SK-N-SH treated with all-trans-retinoic acid at 6 μM for 48 hours (cell line): ENCODE measurements at regions not wholly inside any gene's neighbourhood (a gene's known extent, or its start where the extent isn't known, plus 50 kb on each side); places are given as distances from the start of the nearest gene placed in this dataset.

Experiments
- ATAC-seq: fragments of 200-7000 bp; cut with Tn5 transposase; 3 replicates; pipeline ENCODE4 v1.9.1; 2020; ENCODE audit warnings: mild to moderate bottlenecking, moderate library complexity
- BACH2 ChIP-seq: fragments of 250-450 bp; sonication (Bioruptor Pico); IDR thresholded peaks from 2 replicates; pipeline ENCODE4 v1.9.0; 2021; ENCODE audit warnings: mild to moderate bottlenecking, borderline replicate concordance
- CSDC2 ChIP-seq: fragments of 250-450 bp; sonication (Bioruptor Pico); IDR thresholded peaks from 2 replicates; pipeline ENCODE4 v1.5.0; 2020; ENCODE audit warnings: mild to moderate bottlenecking, moderate library complexity
- ESRRG ChIP-seq: fragments of 250-450 bp; sonication (Bioruptor Pico); IDR thresholded peaks from 2 replicates; pipeline ENCODE4 v1.6.1; 2021; ENCODE audit warnings: mild to moderate bottlenecking
- GLIS3 ChIP-seq: fragments of 250-450 bp; sonication (Bioruptor Pico); IDR thresholded peaks from 2 replicates; pipeline ENCODE4 v1.5.0; 2020; ENCODE audit warnings: mild to moderate bottlenecking, moderate library complexity
- ISL1 ChIP-seq: fragments of 250-450 bp; sonication (Bioruptor Pico); IDR thresholded peaks from 2 replicates; pipeline ENCODE4 v2.1.2; 2022; ENCODE audit warnings: mild to moderate bottlenecking, moderate library complexity
- PPARA ChIP-seq: fragments of 250-450 bp; sonication (Bioruptor Pico); IDR thresholded peaks from 2 replicates; pipeline ENCODE4 v1.5.0; 2020; ENCODE audit warnings: mild to moderate bottlenecking, borderline replicate concordance
- RARB ChIP-seq: fragments of 250-450 bp; sonication (Bioruptor Pico); IDR thresholded peaks from 2 replicates; pipeline ENCODE4 v1.8.0; 2021; ENCODE audit warnings: mild to moderate bottlenecking, moderate library complexity
- SNAI2 ChIP-seq: fragments of 250-450 bp; sonication (Bioruptor Pico); IDR thresholded peaks from 2 replicates; pipeline ENCODE4 v1.5.0; 2020; ENCODE audit warnings: mild to moderate bottlenecking, moderate library complexity
- TCF4 ChIP-seq: fragments of 250-450 bp; sonication (Bioruptor Pico); IDR thresholded peaks from 2 replicates; pipeline ENCODE4 v1.8.0; 2021; ENCODE audit warnings: mild to moderate bottlenecking, moderate library complexity, borderline replicate concordance
- TOX ChIP-seq: fragments of 250-450 bp; sonication (Bioruptor Pico); IDR thresholded peaks from 2 replicates; pipeline ENCODE4 v1.8.0; 2021; ENCODE audit warnings: mild to moderate bottlenecking, moderate library complexity, borderline replicate concordance
- ZC3H10 ChIP-seq: fragments of 250-450 bp; sonication (Bioruptor Pico); IDR thresholded peaks from 2 replicates; pipeline ENCODE4 v1.5.1; 2021; ENCODE audit warnings: mild to moderate bottlenecking, moderate library complexity
- ZFP3 ChIP-seq: fragments of 250-450 bp; sonication (Bioruptor Pico); IDR thresholded peaks from 2 replicates; pipeline ENCODE4 v1.5.0; 2020; ENCODE audit warnings: mild to moderate bottlenecking, moderate library complexity
- ZFP30 ChIP-seq: fragments of 450-650 bp; formaldehyde crosslinking; IDR thresholded peaks from 2 replicates; pipeline ENCODE4 v1.5.0; 2022; ENCODE audit warnings: mild to moderate bottlenecking, moderate library complexity
- ZNF565 ChIP-seq: fragments of 450-650 bp; formaldehyde crosslinking; conservative IDR thresholded peaks from 2 replicates; pipeline ENCODE4 v1.5.0; 2020; ENCODE audit warnings: low read depth, mild to moderate bottlenecking, moderate library complexity
- ZNF70 ChIP-seq: fragments of 450-650 bp; formaldehyde crosslinking; IDR thresholded peaks from 2 replicates; pipeline ENCODE4 v1.5.0; 2020; ENCODE audit warnings: mild to moderate bottlenecking, moderate library complexity
- ZNF8 ChIP-seq: fragments of 450-650 bp; formaldehyde crosslinking; IDR thresholded peaks from 2 replicates; pipeline ENCODE4 v1.5.0; 2020; ENCODE audit warnings: mild to moderate bottlenecking, moderate library complexity
- TF ChIP-seq, protein P1 (sequence below): fragments of 250-450 bp; sonication (Bioruptor Pico); IDR thresholded peaks from 2 replicates; pipeline ENCODE4 v1.8.0; 2020; ENCODE audit warnings: mild to moderate bottlenecking, moderate library complexity, borderline replicate concordance
- TF ChIP-seq, protein P2 (sequence below): fragments of 250-450 bp; sonication (Bioruptor Pico); IDR thresholded peaks from 2 replicates; pipeline ENCODE4 v1.5.1; 2021; ENCODE audit warnings: mild to moderate bottlenecking, moderate library complexity
- TF ChIP-seq, protein P3 (sequence below): fragments of 250-450 bp; sonication (Bioruptor Pico); IDR thresholded peaks from 2 replicates; pipeline ENCODE4 v1.5.1; 2020; ENCODE audit warnings: low read depth, mild to moderate bottlenecking, moderate library complexity
- TF ChIP-seq, protein P4 (sequence below): fragments of 250-450 bp; sonication (Bioruptor Pico); IDR thresholded peaks from 2 replicates; pipeline ENCODE4 v1.8.0; 2021; ENCODE audit warnings: low read depth, mild to moderate bottlenecking, moderate library complexity, borderline replicate concordance

DNA sequence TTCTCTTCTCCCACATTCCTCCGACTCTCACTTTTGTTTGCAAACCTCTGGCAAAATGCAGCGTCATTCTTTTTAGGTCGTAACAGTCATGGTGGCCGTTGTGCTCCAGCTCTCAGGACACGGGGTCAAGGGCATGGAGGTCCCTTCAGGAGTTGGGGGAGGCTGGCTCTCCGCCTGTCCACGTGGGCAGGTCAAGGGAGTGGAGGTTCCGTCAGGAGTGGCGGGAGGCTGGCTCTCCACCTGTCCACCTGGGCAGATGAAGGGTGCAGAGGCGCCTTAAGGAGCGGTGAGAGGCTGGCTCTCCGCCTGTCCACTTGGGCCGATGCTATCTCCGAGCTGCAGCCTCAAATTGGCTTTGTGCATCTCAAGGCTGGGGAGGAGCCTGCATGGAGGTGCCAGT, 98.0 kb downstream of the ERMARD start:
- no peak for ATAC-seq
- no peak for TF ChIP-seq ZNF565 (CRISPR knock-in tag)
- TF ChIP-seq GLIS3 (CRISPR knock-in tag) = no peak
- TF ChIP-seq ZFP30 (CRISPR knock-in tag) = no peak
- TF ChIP-seq, protein P1, sequence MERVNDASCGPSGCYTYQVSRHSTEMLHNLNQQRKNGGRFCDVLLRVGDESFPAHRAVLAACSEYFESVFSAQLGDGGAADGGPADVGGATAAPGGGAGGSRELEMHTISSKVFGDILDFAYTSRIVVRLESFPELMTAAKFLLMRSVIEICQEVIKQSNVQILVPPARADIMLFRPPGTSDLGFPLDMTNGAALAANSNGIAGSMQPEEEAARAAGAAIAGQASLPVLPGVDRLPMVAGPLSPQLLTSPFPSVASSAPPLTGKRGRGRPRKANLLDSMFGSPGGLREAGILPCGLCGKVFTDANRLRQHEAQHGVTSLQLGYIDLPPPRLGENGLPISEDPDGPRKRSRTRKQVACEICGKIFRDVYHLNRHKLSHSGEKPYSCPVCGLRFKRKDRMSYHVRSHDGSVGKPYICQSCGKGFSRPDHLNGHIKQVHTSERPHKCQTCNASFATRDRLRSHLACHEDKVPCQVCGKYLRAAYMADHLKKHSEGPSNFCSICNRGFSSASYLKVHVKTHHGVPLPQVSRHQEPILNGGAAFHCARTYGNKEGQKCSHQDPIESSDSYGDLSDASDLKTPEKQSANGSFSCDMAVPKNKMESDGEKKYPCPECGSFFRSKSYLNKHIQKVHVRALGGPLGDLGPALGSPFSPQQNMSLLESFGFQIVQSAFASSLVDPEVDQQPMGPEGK (CRISPR knock-in tag) = no peak
- no peak for TF ChIP-seq RARB
- no peak for TF ChIP-seq ISL1 (CRISPR knock-in tag)
- TF ChIP-seq TOX (CRISPR knock-in tag) = no peak
- no peak for TF ChIP-seq ZC3H10 (CRISPR knock-in tag)
- no peak for TF ChIP-seq ZFP3 (CRISPR knock-in tag)
- TF ChIP-seq, protein P2, sequence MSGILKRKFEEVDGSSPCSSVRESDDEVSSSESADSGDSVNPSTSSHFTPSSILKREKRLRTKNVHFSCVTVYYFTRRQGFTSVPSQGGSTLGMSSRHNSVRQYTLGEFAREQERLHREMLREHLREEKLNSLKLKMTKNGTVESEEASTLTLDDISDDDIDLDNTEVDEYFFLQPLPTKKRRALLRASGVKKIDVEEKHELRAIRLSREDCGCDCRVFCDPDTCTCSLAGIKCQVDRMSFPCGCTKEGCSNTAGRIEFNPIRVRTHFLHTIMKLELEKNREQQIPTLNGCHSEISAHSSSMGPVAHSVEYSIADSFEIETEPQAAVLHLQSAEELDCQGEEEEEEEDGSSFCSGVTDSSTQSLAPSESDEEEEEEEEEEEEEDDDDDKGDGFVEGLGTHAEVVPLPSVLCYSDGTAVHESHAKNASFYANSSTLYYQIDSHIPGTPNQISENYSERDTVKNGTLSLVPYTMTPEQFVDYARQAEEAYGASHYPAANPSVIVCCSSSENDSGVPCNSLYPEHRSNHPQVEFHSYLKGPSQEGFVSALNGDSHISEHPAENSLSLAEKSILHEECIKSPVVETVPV (CRISPR knock-in tag) = no peak
- TF ChIP-seq, protein P3, sequence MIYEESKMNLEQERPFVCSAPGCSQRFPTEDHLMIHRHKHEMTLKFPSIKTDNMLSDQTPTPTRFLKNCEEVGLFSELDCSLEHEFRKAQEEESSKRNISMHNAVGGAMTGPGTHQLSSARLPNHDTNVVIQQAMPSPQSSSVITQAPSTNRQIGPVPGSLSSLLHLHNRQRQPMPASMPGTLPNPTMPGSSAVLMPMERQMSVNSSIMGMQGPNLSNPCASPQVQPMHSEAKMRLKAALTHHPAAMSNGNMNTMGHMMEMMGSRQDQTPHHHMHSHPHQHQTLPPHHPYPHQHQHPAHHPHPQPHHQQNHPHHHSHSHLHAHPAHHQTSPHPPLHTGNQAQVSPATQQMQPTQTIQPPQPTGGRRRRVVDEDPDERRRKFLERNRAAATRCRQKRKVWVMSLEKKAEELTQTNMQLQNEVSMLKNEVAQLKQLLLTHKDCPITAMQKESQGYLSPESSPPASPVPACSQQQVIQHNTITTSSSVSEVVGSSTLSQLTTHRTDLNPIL (CRISPR knock-in tag) = no peak
- no peak for TF ChIP-seq ZNF8 (CRISPR knock-in tag)
- TF ChIP-seq TCF4 (CRISPR knock-in tag) = no peak

DNA sequence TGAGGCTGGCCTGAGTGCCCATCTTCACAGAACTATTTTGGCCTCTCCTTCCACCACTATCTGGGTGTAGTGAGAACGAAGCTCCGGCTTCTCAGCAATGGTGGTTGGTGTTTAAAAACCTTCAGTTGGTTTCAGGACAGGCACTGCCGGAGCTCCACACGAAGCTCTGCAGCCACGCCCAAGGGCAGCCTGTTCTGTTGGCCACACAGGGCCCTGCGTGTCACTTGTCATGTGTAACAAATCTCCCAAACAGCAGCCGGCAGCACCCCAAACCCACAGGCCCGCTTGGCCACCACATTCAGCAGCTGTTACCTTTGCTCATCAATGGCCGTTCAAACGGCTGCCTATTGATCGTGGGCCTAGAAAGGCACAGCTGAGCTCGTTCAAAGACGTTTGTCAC, 97.5 kb downstream of the ERMARD start:
- no peak for ATAC-seq
- TF ChIP-seq, protein P1 (CRISPR knock-in tag) = no peak
- TF ChIP-seq ZC3H10 (CRISPR knock-in tag) (no peak), ZNF8 (CRISPR knock-in tag) (no peak), PPARA (no peak)
- TF ChIP-seq, protein P3 (CRISPR knock-in tag) = no peak
- TF ChIP-seq, all 23 proteins: peak for 0

DNA sequence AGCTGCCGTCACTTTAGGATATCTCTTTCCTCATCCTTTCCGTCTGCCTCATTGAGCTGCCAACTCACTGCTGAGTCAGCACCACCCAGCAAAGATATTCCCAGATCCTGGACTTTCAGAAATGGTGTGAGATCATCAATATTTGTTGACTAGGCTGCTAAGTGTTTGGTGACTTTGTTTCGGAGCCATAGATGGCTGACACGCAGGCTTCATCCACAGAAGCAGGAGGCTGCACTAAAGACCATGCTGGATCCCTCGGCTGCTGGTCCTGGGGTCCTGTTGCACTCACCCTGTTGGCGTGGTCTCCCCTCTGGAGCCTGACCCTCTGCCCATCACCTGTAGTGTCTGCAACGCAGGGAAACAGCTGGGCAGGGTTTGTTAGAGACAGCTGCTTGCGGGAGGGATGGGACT, 96.5 kb downstream of the ERMARD start:
- TF ChIP-seq RARB (no peak), ESRRG (no peak), ISL1 (CRISPR knock-in tag) (no peak), ZNF565 (CRISPR knock-in tag) (no peak), BACH2 (CRISPR knock-in tag) (no peak), PPARA (no peak), SNAI2 (CRISPR knock-in tag) (no peak), CSDC2 (CRISPR knock-in tag) (no peak), TCF4 (CRISPR knock-in tag) (no peak), ZNF70 (CRISPR knock-in tag) (no peak), ZNF8 (CRISPR knock-in tag) (no peak), GLIS3 (CRISPR knock-in tag) (no peak)
- TF ChIP-seq, protein P3 (CRISPR knock-in tag) = no peak
- TF ChIP-seq, protein P1 (CRISPR knock-in tag) = no peak
- TF ChIP-seq, protein P4, sequence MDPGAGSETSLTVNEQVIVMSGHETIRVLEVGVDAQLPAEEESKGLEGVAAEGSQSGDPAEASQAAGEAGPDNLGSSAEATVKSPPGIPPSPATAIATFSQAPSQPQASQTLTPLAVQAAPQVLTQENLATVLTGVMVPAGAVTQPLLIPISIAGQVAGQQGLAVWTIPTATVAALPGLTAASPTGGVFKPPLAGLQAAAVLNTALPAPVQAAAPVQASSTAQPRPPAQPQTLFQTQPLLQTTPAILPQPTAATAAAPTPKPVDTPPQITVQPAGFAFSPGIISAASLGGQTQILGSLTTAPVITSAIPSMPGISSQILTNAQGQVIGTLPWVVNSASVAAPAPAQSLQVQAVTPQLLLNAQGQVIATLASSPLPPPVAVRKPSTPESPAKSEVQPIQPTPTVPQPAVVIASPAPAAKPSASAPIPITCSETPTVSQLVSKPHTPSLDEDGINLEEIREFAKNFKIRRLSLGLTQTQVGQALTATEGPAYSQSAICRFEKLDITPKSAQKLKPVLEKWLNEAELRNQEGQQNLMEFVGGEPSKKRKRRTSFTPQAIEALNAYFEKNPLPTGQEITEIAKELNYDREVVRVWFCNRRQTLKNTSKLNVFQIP = no peak
- ATAC-seq = no peak
